GM21737 (cell line): ENCODE measurements at regions not wholly inside any gene's neighbourhood (a gene's known extent, or its start where the extent isn't known, plus 50 kb on each side); places are given as distances from the start of the nearest gene placed in this dataset.
"Not testable (repeated sequence)": the region's sequence is repeated elsewhere in the genome, so short reads cannot be mapped to it uniquely, and the experiment has no call there.

Experiments
- ATAC-seq: cut with Tn5 transposase; IDR thresholded peaks from one replicate; pipeline ENCODE4 v1.9.1; 2021; ENCODE audit warnings: mild to moderate bottlenecking, moderate library complexity; ENCODE audit not compliant: unreplicated experiment

DNA sequence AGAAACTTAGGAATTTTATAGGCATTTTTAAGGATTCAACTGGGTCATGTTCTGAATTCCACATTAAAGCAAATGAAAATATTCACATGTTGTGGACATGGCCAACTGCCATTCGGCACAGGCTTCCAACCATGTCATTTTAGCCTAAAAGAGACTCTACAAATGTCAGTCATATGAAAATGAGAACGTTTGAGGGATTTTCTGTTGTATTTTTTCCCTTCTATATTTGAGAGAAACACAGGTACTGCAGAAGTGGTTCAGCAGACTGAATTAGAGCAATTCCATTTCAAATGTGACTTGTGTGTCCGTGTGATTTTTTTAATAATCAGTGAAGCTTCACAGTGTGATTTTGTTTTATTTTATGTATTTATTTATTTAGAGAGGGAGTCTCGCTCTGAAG, 124.3 kb downstream of the TP53TG3F start:
- ATAC-seq = not testable (repeated sequence)

GRCh38 chr16:33588589-33588988, 129.2 kb downstream of the TP53TG3F start:
- ATAC-seq = not testable (repeated sequence)

DNA sequence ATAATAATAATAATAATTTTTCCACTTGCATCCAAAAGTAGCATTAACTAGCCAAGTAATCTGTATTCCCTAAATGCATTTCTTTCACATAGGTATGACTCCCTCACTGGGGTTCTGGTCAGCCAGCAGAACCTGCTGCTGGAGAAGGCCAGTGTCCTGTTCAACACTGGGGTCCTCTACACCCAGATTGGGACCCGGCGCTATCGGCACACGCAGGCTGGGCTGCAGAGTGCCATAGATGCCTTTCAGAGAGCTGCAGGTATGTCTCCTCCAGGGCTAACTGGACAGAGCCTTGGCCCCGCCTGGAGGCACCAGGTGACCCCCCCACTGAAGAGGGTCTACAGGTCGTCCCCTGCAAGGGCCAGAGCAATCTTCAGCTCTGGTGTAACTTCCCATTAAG, 133.9 kb downstream of the TP53TG3F start:
- not testable (repeated sequence) for ATAC-seq

DNA sequence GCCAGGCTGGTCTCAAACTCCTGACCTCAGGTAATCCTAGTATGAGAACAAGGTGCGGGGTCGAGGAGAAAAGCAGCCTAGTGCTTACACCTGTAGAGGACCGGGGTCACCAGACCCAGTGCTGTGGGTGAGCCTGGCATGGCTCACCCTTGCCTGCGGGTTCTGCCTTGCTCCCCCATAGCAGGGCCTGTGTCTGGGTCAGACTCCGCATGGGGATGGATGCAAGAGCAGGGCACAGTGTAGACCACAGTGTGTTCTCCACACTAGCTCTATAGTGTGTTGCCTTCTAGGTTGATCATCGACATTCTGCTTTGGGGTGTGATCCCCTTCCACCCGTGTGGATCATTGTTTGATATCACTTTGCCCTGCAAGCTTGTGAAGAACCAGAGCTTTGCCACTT, 135.7 kb downstream of the TP53TG3F start:
- ATAC-seq = not testable (repeated sequence)

DNA sequence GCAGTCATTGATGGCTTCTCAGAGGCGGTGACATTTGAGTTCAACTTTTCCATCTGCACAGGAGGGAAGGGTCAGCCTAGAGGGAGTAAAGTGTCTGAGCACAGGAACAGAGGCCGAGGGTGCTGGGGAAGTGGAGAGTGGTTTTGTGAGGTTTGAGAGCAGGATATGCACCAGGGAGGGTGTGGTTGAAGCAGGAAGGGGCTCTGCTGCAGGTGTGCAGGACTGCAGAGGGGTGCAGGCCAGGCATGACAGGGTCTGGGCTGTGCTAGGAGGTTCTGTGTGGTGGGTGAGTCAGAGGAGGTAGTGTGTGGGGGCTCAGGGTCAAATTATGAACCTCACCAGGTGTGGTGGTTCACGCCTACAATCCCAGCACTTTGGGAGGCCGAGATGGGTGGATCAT, 141.6 kb downstream of the TP53TG3F start:
- peak; percentile 60 for ATAC-seq

- ATAC-seq = not testable (repeated sequence)
Observed at GRCh38 chr16:33623535-33624077, 164.2 kb downstream of the TP53TG3F start.

- ATAC-seq = not testable (repeated sequence)
Observed at GRCh38 chr16:33628895-33629294, 169.5 kb downstream of the TP53TG3F start.

GRCh38 chr16:33631713-33632112, 172.3 kb downstream of the TP53TG3F start:
- not testable (repeated sequence) for ATAC-seq

GRCh38 chr16:33634057-33634456, 174.6 kb downstream of the TP53TG3F start:
- not testable (repeated sequence) for ATAC-seq

GRCh38 chr16:33636760-33637159, 177.3 kb downstream of the TP53TG3F start:
- not testable (repeated sequence) for ATAC-seq

GRCh38 chr16:33643270-33643669, 183.9 kb downstream of the TP53TG3F start:
- ATAC-seq = not testable (repeated sequence)

- ATAC-seq = not testable (repeated sequence)
Observed at GRCh38 chr16:33643698-33644381, 184.4 kb downstream of the TP53TG3F start.

DNA sequence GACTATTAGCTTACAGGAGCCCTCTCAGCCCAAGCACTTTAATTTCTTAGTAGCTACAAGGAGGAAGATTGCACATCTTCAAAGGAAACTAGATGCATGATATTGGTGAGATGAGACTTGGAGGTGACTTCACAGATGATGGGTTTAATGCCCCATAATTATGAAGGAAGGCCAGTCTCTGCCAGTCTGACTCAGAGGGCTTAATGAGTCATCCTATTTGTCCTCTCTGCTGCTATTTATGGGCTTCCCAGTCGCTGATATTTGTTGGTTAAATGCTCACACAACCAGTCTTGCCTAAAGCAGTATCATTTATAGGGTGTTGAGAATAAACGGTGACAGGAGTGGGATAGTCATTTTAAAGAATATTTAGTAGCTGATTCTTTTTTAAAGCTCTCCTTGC, 187.0 kb downstream of the TP53TG3F start:
- not testable (repeated sequence) for ATAC-seq

- ATAC-seq = not testable (repeated sequence)
Observed at GRCh38 chr16:33655756-33656155, 196.3 kb downstream of the TP53TG3F start.

DNA sequence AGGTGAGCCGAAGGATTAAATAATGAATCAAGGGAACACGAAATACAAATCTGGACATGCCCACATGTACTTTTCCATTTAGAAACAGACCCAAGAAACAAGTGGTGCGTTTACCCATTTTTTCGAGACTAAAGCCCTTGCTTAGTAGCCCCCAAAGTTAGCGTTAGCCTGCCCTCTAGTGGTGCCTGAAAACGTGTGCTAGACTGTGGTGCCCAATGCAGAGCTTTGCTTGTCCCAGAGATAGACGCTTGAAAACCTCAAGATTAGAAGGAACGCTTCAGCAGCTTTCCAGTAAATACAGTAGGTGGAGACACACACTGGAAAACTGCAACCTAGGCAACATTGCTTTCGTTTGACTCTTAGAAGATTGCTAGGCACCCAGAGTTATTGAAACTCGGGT, 197.0 kb downstream of the TP53TG3F start:
- ATAC-seq = not testable (repeated sequence)

DNA sequence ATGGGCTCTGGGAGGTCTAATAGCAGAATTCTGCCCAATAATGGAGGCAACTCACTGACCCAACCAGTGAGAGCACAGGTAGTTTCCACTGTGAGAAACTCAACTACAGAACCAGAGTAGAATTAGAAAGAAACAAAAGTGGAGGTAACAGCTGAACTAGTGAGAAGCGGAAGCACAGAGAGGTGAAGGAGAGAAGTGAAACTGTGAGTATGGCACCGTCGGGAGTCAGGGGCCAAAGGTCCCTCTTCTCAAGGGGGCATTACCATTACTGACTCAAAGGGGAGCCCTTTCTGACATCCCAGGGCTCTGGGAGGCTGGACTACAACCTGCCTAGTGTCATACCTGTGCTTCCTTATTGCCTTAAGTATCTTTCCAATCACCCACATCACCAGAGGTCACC, 198.3 kb downstream of the TP53TG3F start:
- ATAC-seq = not testable (repeated sequence)

GRCh38 chr16:33680791-33681190, 221.4 kb downstream of the TP53TG3F start:
- ATAC-seq = not testable (repeated sequence)

DNA sequence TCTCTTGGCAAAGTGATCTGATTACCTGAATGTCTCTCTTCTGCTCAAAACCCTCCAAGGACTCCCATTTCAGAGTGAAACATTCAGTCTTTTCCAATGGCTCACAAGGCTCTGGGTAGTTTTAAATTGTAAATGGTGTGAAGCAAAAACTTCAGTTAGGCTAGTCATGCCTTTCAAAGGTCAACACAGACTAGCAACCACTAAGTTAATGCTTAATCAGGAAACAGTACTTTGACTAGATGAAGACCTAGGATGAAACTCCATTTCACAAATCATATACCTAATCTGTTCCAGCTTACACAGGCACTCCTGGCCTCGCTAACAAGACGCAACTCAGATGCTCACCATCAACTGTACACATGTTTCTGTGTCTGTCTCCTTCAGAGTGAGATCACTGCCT, 240.9 kb downstream of the TP53TG3F start:
- ATAC-seq = not testable (repeated sequence)

GRCh38 chr16:33706845-33707590, 247.6 kb downstream of the TP53TG3F start:
- ATAC-seq = not testable (repeated sequence)

DNA sequence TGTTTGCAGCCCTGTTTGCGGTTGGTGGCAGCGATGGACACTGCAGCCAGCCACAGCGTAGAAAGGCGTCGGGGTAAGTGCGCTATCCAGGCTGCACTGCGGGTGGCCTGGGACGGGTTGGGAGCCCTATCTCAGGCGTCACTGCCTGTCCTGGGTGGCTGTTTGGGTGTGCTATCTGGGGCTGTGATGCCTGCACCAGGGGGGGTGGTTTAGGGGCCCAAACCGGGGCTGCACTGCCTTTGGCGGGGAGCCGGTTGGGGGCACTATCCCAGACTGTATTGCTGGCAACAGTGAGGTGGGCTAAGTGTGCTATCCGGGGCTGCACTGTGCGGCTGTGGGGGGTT, 248.2 kb downstream of the TP53TG3F start:
- ATAC-seq = not testable (repeated sequence)

GRCh38 chr16:33709856-33710695, 250.7 kb downstream of the TP53TG3F start:
- not testable (repeated sequence) for ATAC-seq
